Stimulated activated CD8-positive, alpha-beta memory T cell treated with anti-CD3 and anti-CD28 coated beads, Interleukin-12 subunit alpha, Interleukin-12 subunit beta, amount 100 ng/mL, for 24 hours (primary cell): ENCODE measurements at regions not wholly inside any gene's neighbourhood (a gene's known extent, or its start where the extent isn't known, plus 50 kb on each side); places are given as distances from the start of the nearest gene placed in this dataset.
"Not testable (repeated sequence)": the region's sequence is repeated elsewhere in the genome, so short reads cannot be mapped to it uniquely, and the experiment has no call there.

Experiments
- DNase-seq: peaks from one replicate; pipeline ENCODE4 v3.0.0-alpha.2; 2020; ENCODE audit errors: extremely low read depth

- not testable (repeated sequence) for DNase-seq
These were observed 760.0 kb downstream of the KCNT2 start for GRCh38 chr1:195847957-195848875.

- no peak for DNase-seq
These were observed 776.5 kb downstream of the KCNT2 start for GRCh38 chr1:195831789-195832188.

- DNase-seq = no peak
These were observed 779.9 kb downstream of the KCNT2 start for GRCh38 chr1:195828325-195828724.

GRCh38 chr1:195820925-195821324 is 787.3 kb downstream of the KCNT2 start:
- DNase-seq = no peak

- DNase-seq = no peak
These were observed 802.2 kb downstream of the KCNT2 start for GRCh38 chr1:195806060-195806459.

GRCh38 chr1:195804547-195804946 is 803.7 kb downstream of the KCNT2 start:
- DNase-seq = no peak

GRCh38 chr1:195799016-195799415 is 809.2 kb downstream of the KCNT2 start:
- no peak for DNase-seq

GRCh38 chr1:195794225-195794624 is 814.0 kb downstream of the KCNT2 start:
- no peak for DNase-seq

GRCh38 chr1:195791796-195792195 is 816.4 kb downstream of the KCNT2 start:
- DNase-seq = no peak

- DNase-seq = no peak
These were observed 817.6 kb downstream of the KCNT2 start for GRCh38 chr1:195790514-195791168.

GRCh38 chr1:195789321-195789720 is 818.9 kb downstream of the KCNT2 start:
- DNase-seq = no peak

GRCh38 chr1:195788721-195789120 is 819.5 kb downstream of the KCNT2 start:
- no peak for DNase-seq

GRCh38 chr1:195785830-195786229 is 822.4 kb downstream of the KCNT2 start:
- no peak for DNase-seq

- no peak for DNase-seq
These were observed 834.3 kb downstream of the KCNT2 start for GRCh38 chr1:195773931-195774330.

- DNase-seq = no peak
These were observed 838.8 kb downstream of the KCNT2 start for GRCh38 chr1:195769461-195769860.

GRCh38 chr1:195768936-195769335 is 839.3 kb downstream of the KCNT2 start:
- no peak for DNase-seq

GRCh38 chr1:195768377-195768776 is 839.9 kb downstream of the KCNT2 start:
- no peak for DNase-seq

GRCh38 chr1:195766709-195767108 is 841.5 kb downstream of the KCNT2 start:
- DNase-seq = no peak

- no peak for DNase-seq
These were observed 843.1 kb downstream of the KCNT2 start for GRCh38 chr1:195765099-195765498.

- DNase-seq = no peak
These were observed 844.3 kb downstream of the KCNT2 start for GRCh38 chr1:195763907-195764374.

GRCh38 chr1:195763146-195763906 is 844.9 kb downstream of the KCNT2 start:
- no peak for DNase-seq

- DNase-seq = no peak
These were observed 847.1 kb downstream of the KCNT2 start for GRCh38 chr1:195761104-195761503.
